Hematopoietic multipotent progenitor cell treated with erythropoietin and hydrocortisone succinate and interleukin-3 and kit ligand, for 8 days (in vitro differentiated cells): ENCODE measurements at regions not wholly inside any gene's neighbourhood (a gene's known extent, or its start where the extent isn't known, plus 50 kb on each side); places are given as distances from the start of the nearest gene placed in this dataset.
A peak's percentile ranks its signal among the peaks of the same experiment; 100 is the strongest.

ENCODE experiments used
- DNase-seq: peaks from one replicate; pipeline ENCODE4 v3.0.0-alpha.2; 2015

DNA sequence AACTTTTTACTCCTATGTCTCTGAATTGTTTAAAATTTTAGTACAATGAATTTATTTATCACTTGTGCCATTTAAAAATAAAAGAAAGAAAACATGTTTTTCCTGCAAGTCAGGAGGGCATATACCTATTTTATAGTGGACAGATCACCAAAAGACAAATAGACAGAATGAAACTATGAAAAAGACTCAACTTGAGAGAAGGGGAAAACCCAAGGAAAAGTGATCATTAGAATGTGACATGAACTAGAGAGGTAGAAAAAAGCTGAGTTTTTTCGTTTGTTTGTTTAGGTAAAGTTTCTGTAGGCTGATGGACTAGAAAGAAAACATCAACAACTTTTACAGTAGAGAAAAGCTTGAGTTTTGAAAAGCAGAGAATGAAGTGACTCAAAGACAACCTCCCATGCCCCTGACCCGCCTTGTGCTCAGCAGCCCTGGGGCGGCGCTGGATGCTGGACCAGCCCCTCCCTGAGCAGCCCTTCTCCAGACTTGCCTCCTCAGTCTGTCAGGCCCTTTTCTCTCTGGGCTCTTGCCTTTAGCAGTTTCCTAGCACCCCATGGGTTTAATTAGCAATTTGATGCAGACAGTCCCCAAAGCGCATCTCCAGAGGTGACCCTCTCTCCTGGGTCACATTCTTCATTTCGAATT is 95.1 kb upstream of the ARID2 start:
- no peak for DNase-seq

GRCh38 chr12:45637242-45637641 is 92.3 kb upstream of the ARID2 start:
- no peak for DNase-seq

GRCh38 chr12:45637706-45638105 is 91.8 kb upstream of the ARID2 start:
- DNase-seq, result no peak

DNA sequence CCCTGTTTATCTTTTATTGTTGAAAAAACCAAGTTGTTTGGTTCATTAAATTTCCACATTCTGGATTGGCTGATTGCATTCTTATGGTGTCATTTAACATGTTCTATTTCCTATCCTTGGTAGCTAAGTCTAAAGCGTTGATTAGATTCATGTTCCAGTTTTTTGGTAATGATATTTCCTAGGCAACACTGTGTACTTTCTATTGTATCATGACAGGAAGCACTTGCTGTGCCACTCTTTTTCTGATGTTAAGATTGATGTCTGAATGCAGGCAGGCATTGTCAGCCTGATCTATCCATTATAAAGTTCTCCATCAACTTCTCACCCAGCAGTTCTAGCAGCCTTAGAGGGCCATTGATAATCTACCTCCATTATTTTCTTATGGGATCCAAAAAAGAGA is 91.1 kb upstream of the ARID2 start:
- no peak for DNase-seq

DNA sequence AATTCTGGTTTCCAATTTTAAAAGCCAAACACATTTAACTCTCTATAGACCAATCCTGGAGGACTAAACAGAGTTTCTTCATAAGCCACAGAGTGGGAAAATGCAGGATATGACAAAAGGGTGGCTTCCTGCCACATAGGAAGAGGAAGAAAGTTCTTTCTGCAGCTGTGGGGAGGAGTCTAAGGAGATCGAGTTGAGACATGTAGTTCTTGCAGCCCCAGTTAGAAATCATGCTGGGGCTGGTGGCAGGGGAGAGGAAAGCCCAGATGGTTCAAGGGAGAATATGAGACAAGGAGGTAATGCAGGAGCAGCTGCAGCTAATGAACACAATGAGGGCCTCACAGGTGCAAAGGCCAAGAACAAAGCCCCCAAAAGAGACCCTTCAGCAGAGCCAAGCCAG is 85.0 kb upstream of the ARID2 start:
- peak; percentile 20 for DNase-seq

- no peak for DNase-seq
These were observed 82.5 kb upstream of the ARID2 start for GRCh38 chr12:45646851-45647581.

- DNase-seq, result no peak
These were observed 81.4 kb upstream of the ARID2 start for GRCh38 chr12:45648070-45648469.

GRCh38 chr12:45651029-45651428 is 78.5 kb upstream of the ARID2 start:
- DNase-seq, result no peak

DNA sequence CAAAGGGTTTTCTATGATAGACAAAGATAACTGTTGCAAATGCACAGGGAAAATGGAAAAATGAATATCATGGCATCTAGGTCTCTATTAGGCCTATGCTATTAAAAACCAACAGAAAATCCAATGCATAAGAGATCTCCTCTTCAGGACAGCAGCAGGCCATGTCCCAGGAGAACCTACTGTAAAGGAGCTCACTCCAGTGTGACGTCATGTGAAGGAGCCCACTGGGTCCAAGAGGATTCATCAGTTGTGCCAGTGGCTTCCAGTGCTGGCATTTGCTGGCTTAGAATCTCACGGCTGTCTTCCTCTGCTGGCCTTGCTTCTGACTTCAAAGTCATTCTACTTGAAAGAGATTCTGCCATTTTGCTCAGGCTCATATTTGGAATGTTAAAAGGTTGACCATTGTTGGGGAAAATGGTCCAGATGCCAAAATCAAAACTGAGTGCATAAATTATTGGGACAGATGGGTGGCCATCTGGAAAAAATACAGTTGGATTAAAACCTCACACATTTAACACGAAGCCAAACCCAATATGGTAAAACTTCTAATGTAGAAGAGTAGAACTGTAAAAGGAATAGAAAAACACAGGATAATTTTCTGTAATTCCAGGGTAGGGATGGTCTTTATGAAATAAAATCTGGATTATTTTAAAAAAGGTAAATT is 75.4 kb upstream of the ARID2 start:
- no peak for DNase-seq

DNA sequence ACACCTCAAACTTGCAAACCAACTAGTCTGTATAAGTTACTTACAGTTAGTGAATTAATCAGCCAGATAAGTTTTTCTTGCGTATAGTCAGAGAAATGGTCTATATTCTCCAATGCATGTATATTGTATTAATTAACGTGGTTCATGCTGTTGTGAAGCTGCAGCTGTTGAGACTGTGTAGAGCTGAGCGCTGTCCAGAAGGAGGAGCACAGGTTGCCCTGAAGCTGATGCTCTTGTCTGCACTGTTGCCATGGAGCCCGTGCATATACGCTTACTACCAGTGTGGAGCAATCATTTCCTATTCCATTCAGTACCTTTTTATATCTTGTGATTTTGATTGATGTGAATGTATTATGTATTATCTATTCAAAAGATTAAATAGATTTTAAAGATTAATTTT is 74.3 kb upstream of the ARID2 start:
- DNase-seq, result peak; percentile 22

DNA sequence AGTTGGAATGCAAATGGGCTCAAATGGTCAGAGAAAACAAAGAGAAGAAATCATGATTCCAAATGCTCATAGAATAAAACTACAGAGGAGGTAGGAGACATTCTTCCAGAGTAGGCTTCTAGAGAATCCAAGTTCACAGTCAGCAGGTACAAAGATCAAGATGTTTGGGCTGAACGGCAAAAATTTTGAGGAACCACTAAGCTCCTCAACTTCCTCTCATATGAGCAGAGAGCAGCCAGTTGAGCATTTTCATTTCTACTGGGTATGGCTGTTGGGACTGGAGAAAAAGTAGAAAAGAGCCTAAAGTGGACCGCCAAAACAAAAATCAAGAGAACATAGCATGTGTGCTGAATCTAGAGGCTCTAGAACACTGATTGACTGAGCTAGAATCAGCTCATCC is 73.8 kb upstream of the ARID2 start:
- no peak for DNase-seq

DNA sequence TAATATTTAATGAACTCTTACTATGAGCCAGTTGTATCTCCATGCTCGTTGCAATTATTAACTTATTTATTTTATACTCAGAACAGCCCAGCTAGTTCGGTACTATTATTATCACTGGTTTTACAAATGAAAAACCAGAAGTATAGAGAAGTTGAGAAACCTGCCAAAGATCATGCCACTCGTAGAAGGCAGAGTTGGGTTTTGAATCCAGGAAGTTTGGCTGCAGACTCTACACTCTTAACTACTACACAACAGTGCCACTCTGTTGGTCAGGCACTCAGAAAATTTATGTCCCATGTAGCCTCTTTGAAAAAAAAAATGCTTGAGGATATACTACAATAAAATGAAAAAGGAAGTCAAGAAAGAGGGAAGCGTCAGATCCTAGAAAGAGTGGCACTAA is 71.5 kb upstream of the ARID2 start:
- DNase-seq, result no peak

DNA sequence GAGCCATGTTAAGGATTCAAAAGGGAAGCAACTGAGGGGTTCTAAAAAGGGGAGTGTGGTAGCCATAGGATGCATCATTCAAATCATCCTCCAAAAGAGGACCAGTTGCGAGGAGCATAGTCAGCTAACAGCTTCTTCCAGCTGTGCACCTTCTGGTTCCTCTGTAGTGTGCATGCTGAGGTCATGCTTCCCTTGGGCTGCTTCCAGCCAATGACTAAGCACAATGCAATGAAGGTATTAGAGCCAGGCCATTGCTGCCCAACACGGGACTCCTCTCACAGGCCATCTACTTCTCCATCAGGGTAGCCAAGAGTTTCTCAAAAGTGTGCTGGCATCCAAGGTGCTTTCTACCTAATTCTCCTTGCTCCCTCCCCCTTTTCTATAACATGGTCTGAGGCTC is 69.2 kb upstream of the ARID2 start:
- no peak for DNase-seq

GRCh38 chr12:45663455-45663854 is 66.1 kb upstream of the ARID2 start:
- DNase-seq, result no peak

- no peak for DNase-seq
These were observed 63.6 kb upstream of the ARID2 start for GRCh38 chr12:45665941-45666340.

GRCh38 chr12:45666396-45666795 is 63.1 kb upstream of the ARID2 start:
- no peak for DNase-seq

DNA sequence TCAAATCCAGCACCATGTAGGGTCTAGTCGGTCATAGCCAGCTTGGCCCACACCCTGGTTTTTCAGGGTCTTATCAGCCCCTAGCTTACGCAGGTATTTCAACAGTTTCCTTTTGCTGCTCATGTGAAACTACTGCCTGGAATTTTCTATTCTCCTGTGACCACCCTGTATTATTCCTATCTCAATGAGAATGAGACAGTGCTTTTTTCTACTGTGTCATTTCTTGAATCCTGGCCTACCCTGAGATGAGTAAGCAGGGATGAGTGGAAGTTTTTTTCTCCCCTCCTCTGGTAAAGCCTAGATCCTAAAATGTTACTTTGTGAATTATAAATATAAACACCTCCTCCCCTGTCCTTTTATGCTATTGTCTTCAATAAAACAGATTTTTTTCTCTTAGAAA is 62.7 kb upstream of the ARID2 start:
- DNase-seq, result no peak

DNA sequence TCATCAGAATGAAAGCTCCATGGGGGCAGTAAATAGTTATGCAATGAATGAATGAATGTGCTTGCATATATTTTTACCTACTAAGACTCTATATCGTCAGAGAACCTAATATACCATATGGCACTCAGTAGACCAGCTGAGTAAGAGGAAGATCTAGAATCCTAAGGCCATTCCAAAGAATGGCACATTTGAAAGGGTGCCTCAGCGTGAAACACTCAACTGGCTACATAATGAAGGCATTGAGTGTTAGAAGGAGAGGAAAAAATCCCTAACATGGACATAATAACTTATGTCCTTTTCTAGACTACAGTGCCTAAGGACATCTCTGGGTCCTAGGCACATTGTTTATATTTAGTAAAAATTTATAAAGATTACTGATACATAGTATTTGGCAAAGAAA is 61.7 kb upstream of the ARID2 start:
- no peak for DNase-seq

DNA sequence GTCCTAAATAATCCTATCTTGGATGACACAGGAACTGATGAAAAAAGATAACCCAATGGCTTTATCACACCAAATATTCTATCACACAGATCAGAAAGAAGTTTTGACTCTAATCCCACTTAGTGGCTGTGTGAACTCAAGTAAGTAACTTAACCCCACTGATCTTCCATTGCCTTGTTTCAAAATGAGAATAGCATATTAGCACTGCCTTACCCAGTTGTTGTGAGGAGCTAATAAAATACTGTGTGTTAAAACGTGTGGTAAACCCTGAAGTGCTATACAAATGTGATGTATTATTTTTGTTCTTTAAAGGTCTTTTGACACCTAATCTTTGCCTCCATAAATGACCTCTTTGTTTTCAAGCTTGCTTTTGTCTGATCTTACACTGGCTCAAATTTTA is 60.9 kb upstream of the ARID2 start:
- peak; percentile 9 for DNase-seq

GRCh38 chr12:45669093-45669492 is 60.4 kb upstream of the ARID2 start:
- DNase-seq, result peak; percentile 32

DNA sequence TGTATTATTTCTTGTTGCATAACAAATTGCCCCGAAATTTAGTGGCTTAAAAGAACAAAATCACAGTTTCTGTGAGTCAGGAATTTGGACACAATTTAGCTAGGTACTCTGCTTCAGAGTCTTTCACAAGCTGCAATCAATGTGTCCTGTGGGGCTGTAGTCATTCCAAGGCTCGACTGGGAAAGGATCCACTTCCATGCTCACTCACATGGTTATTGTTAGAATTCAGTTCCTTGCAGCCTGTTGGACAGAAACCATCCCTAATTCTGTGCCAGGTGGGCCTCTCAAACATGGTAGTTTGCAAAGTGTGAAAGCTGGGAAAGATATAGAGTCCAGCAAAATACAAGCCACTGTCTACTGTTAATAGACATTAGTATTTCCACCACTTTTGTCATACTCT is 59.7 kb upstream of the ARID2 start:
- no peak for DNase-seq

DNA sequence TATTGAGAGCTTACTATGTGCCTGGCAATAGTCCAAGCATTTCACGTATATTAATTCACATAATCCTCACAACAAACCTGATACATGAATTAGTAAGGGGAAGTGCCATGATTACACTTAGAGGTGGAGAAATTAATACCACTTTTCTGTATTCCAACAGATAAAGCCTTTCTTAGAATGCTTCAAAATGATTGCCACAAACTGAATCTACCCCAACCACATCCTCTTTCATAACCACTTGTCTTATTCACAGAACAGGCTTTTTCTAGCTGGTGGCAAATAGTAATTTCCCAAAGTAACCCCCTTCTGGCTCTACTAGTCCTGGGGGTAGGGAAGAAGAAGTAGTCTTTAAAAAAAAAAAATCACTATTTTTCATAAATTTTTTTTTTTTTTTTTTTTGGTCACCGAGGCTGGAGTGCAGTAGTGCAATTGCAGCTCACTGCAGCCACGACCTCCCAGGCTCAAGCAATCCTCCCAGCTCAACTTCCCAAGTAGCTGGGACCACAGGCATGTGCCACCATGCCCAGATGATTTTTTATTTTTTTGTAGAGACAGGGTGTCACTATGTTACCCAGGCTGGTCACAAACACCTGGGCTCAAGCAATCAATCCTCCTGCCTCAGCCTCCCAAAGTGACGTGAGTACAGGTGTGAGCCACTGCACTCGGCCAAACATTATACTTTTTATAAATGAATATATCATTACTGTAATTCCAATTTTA is 59.0 kb upstream of the ARID2 start:
- peak; percentile 81 for DNase-seq

- no peak for DNase-seq
These were observed 58.3 kb upstream of the ARID2 start for GRCh38 chr12:45671254-45671653.
